ENCODE measurements at regions not wholly inside any gene's neighbourhood (a gene's known extent, or its start where the extent isn't known, plus 50 kb on each side); places are given as distances from the start of the nearest gene placed in this dataset.

- TF ChIP-seq POLR2A (IDR thresholded peaks at IDR 0.05; ENCODE audit: low read depth, low read length) (no peak), POLR2AphosphoS5 (IDR thresholded peaks at IDR 0.05; ENCODE audit: low read depth, low read length) (no peak), TAF1 (IDR thresholded peaks at IDR 0.05; ENCODE audit: borderline replicate concordance, low read depth, low read length) (no peak)
Measured at GRCh38 chr1:217097819-217098218, 374.6 kb upstream of the ESRRG start.

Measured in GM12892 (cell line).